ENCODE measurements at regions not wholly inside any gene's neighbourhood (a gene's known extent, or its start where the extent isn't known, plus 50 kb on each side); places are given as distances from the start of the nearest gene placed in this dataset.

GRCh38 chr1:223445402-223445801, 52.2 kb downstream of the CCDC185 start:
- CTCF ChIA-PET: no interaction called here
- DNase-seq: no peak
- H3K36me3 Mint-ChIP-seq: peaks cover 0 to 11% (median 0%) of the 10 kb centered on the region in 3 donors
- H3K27ac Mint-ChIP-seq: no peak overlapping the region
- peaks cover 2 to 18% (median 16%) of the 10 kb centered on the region in 5 donors for H3K9me3 Mint-ChIP-seq
- no peak overlapping the region for H3K4me3 Mint-ChIP-seq
- no peaks in the 10 kb centered on the region for H3K4me1 Mint-ChIP-seq
- Histone ChIP-seq H3K4me1 (ENCODE audit: insufficient read depth, low read length) (no peaks in the 10 kb centered on the region), H3K36me3 (ENCODE audit: insufficient read depth, low read length) (no peaks in the 10 kb centered on the region), H3K27ac (ENCODE audit: low read depth, low read length) (no peak overlapping the region), H3K9me3 (ENCODE audit: low read length) (no peaks in the 10 kb centered on the region), H3K27me3 (ENCODE audit: insufficient read depth, low read length, poor library complexity, severe bottlenecking) (no peaks in the 10 kb centered on the region), H3K4me3 (ENCODE audit: low read length) (no peak overlapping the region)
- POLR2A ChIA-PET: no interaction called here
- peaks cover 6 to 37% of the 10 kb centered on the region in 2 donors for H3K27me3 Mint-ChIP-seq

GRCh38 chr1:223453902-223454301, 60.7 kb downstream of the CCDC185 start:
- ChIA-PET POLR2A (no interaction called here), CTCF (no interaction called here)
- no peak overlapping the region for H3K27ac Mint-ChIP-seq
- no peaks in the 10 kb centered on the region for H3K4me1 Mint-ChIP-seq
- H3K27me3 Mint-ChIP-seq: no peaks in the 10 kb centered on the region
- no peaks in the 10 kb centered on the region for H3K9me3 Mint-ChIP-seq
- H3K36me3 Mint-ChIP-seq: no peaks in the 10 kb centered on the region
- Histone ChIP-seq H3K4me3 (ENCODE audit: low read length) (no peak overlapping the region), H3K9me3 (ENCODE audit: low read length) (no peaks in the 10 kb centered on the region), H3K36me3 (ENCODE audit: insufficient read depth, low read length) (no peaks in the 10 kb centered on the region), H3K27ac (ENCODE audit: low read depth, low read length) (no peak overlapping the region), H3K4me1 (ENCODE audit: insufficient read depth, low read length) (no peaks in the 10 kb centered on the region), H3K27me3 (ENCODE audit: insufficient read depth, low read length, poor library complexity, severe bottlenecking) (no peaks in the 10 kb centered on the region)
- DNase-seq: no peak
- no peak overlapping the region for H3K4me3 Mint-ChIP-seq

- POLR2A ChIA-PET: no interaction called here
These were observed 61.7 kb downstream of the CCDC185 start for GRCh38 chr1:223454959-223455358.

GRCh38 chr1:223455470-223455869, 62.3 kb downstream of the CCDC185 start:
- H3K36me3 Mint-ChIP-seq: no peaks in the 10 kb centered on the region
- no peak for DNase-seq
- POLR2A ChIA-PET: no interaction called here
- no peaks in the 10 kb centered on the region for H3K9me3 Mint-ChIP-seq
- no peaks in the 10 kb centered on the region for H3K4me1 Mint-ChIP-seq
- Histone ChIP-seq H3K4me3 (ENCODE audit: low read length) (no peak overlapping the region), H3K27me3 (ENCODE audit: insufficient read depth, low read length, poor library complexity, severe bottlenecking) (no peaks in the 10 kb centered on the region), H3K27ac (ENCODE audit: low read depth, low read length) (no peak overlapping the region), H3K4me1 (ENCODE audit: insufficient read depth, low read length) (no peaks in the 10 kb centered on the region), H3K9me3 (ENCODE audit: low read length) (no peaks in the 10 kb centered on the region), H3K36me3 (ENCODE audit: insufficient read depth, low read length) (no peaks in the 10 kb centered on the region)
- CTCF ChIA-PET: no interaction called here
- no peak overlapping the region for H3K4me3 Mint-ChIP-seq
- H3K27ac Mint-ChIP-seq: no peak overlapping the region
- H3K27me3 Mint-ChIP-seq: peaks cover 0 to 1% of the 10 kb centered on the region in 2 donors

More at GRCh38 chr1:223454959-223455358, 61.7 kb downstream of the CCDC185 start:
- no peaks in the 10 kb centered on the region for H3K4me1 Mint-ChIP-seq
- H3K27me3 Mint-ChIP-seq: peaks cover 0 to under 1% of the 10 kb centered on the region in 2 donors
- Histone ChIP-seq H3K36me3 (ENCODE audit: insufficient read depth, low read length) (no peaks in the 10 kb centered on the region), H3K27me3 (ENCODE audit: insufficient read depth, low read length, poor library complexity, severe bottlenecking) (no peaks in the 10 kb centered on the region), H3K4me1 (ENCODE audit: insufficient read depth, low read length) (no peaks in the 10 kb centered on the region), H3K27ac (ENCODE audit: low read depth, low read length) (no peak overlapping the region), H3K9me3 (ENCODE audit: low read length) (no peaks in the 10 kb centered on the region), H3K4me3 (ENCODE audit: low read length) (no peak overlapping the region)
- H3K9me3 Mint-ChIP-seq: no peaks in the 10 kb centered on the region
- CTCF ChIA-PET: no interaction called here
- peak overlapping the region in 1 of 8 donors; percentile 46 for H3K27ac Mint-ChIP-seq
- no peaks in the 10 kb centered on the region for H3K36me3 Mint-ChIP-seq
- H3K4me3 Mint-ChIP-seq: no peak overlapping the region
- DNase-seq: no peak

- H3K36me3 Mint-ChIP-seq: no peaks in the 10 kb centered on the region
- DNase-seq: no peak
- H3K9me3 Mint-ChIP-seq: no peaks in the 10 kb centered on the region
- Histone ChIP-seq H3K4me3 (ENCODE audit: low read length) (no peak overlapping the region), H3K27ac (ENCODE audit: low read depth, low read length) (no peak overlapping the region), H3K9me3 (ENCODE audit: low read length) (no peaks in the 10 kb centered on the region), H3K4me1 (ENCODE audit: insufficient read depth, low read length) (no peaks in the 10 kb centered on the region), H3K27me3 (ENCODE audit: insufficient read depth, low read length, poor library complexity, severe bottlenecking) (no peaks in the 10 kb centered on the region), H3K36me3 (ENCODE audit: insufficient read depth, low read length) (no peaks in the 10 kb centered on the region)
- H3K27ac Mint-ChIP-seq: no peak overlapping the region
- ChIA-PET POLR2A (no interaction called here), CTCF (no interaction called here)
- no peak overlapping the region for H3K4me3 Mint-ChIP-seq
- H3K4me1 Mint-ChIP-seq: no peaks in the 10 kb centered on the region
- H3K27me3 Mint-ChIP-seq: peaks cover 1 to 4% of the 10 kb centered on the region in 2 donors
These were observed 63.5 kb downstream of the CCDC185 start for GRCh38 chr1:223456747-223457146.

- no peak for DNase-seq
- no peaks in the 10 kb centered on the region for H3K36me3 ChIP-seq (ENCODE audit: insufficient read depth, low read length)
- H3K4me1 ChIP-seq (ENCODE audit: insufficient read depth, low read length): no peaks in the 10 kb centered on the region
- CTCF ChIA-PET: interaction anchor here (1.8 kb wide), 1 partner anchor 21 kb away, joined by 3 read pairs; no protein-coding TSS in a partner anchor
- no peaks in the 10 kb centered on the region for H3K9me3 ChIP-seq (ENCODE audit: low read length)
- no peaks in the 10 kb centered on the region for H3K9me3 Mint-ChIP-seq
- no peak overlapping the region for H3K27ac ChIP-seq (ENCODE audit: low read depth, low read length)
- no peak overlapping the region for H3K4me3 Mint-ChIP-seq
- no peaks in the 10 kb centered on the region for H3K4me1 Mint-ChIP-seq
- no peak overlapping the region for H3K27ac Mint-ChIP-seq
- H3K27me3 ChIP-seq (ENCODE audit: insufficient read depth, low read length, poor library complexity, severe bottlenecking): no peaks in the 10 kb centered on the region
- peaks cover 1 to 8% of the 10 kb centered on the region in 2 donors for H3K27me3 Mint-ChIP-seq
- POLR2A ChIA-PET: no interaction called here
- no peaks in the 10 kb centered on the region for H3K36me3 Mint-ChIP-seq
- no peak overlapping the region for H3K4me3 ChIP-seq (ENCODE audit: low read length)
These were observed 67.5 kb downstream of the CCDC185 start for GRCh38 chr1:223460566-223461189.

- H3K27me3 Mint-ChIP-seq: peaks cover 1 to 9% of the 10 kb centered on the region in 2 donors
- no peaks in the 10 kb centered on the region for H3K36me3 Mint-ChIP-seq
- no peaks in the 10 kb centered on the region for H3K9me3 ChIP-seq (ENCODE audit: low read length)
- no peak overlapping the region for H3K27ac ChIP-seq (ENCODE audit: low read depth, low read length)
- no peak overlapping the region for H3K27ac Mint-ChIP-seq
- no peaks in the 10 kb centered on the region for H3K27me3 ChIP-seq (ENCODE audit: insufficient read depth, low read length, poor library complexity, severe bottlenecking)
- H3K4me3 Mint-ChIP-seq: no peak overlapping the region
- DNase-seq: no peak
- H3K9me3 Mint-ChIP-seq: no peaks in the 10 kb centered on the region
- H3K36me3 ChIP-seq (ENCODE audit: insufficient read depth, low read length): no peaks in the 10 kb centered on the region
- no peak overlapping the region for H3K4me3 ChIP-seq (ENCODE audit: low read length)
- no peaks in the 10 kb centered on the region for H3K4me1 ChIP-seq (ENCODE audit: insufficient read depth, low read length)
- ChIA-PET CTCF (interaction anchor here (1.0 kb wide), 1 partner anchor 9 kb away, joined by 4 read pairs; no protein-coding TSS in a partner anchor), POLR2A (no interaction called here)
- H3K4me1 Mint-ChIP-seq: no peaks in the 10 kb centered on the region
These were observed 68.9 kb downstream of the CCDC185 start for GRCh38 chr1:223462047-223462630.

GRCh38 chr1:223462866-223463404, 69.7 kb downstream of the CCDC185 start:
- no peaks in the 10 kb centered on the region for H3K4me1 ChIP-seq (ENCODE audit: insufficient read depth, low read length)
- H3K27me3 ChIP-seq (ENCODE audit: insufficient read depth, low read length, poor library complexity, severe bottlenecking): no peaks in the 10 kb centered on the region
- H3K4me3 ChIP-seq (ENCODE audit: low read length): no peak overlapping the region
- no peaks in the 10 kb centered on the region for H3K36me3 ChIP-seq (ENCODE audit: insufficient read depth, low read length)
- no peaks in the 10 kb centered on the region for H3K9me3 ChIP-seq (ENCODE audit: low read length)
- CTCF ChIA-PET: interaction anchor here (1.0 kb wide), 1 partner anchor 9 kb away, joined by 4 read pairs; no protein-coding TSS in a partner anchor
- no peak overlapping the region for H3K4me3 Mint-ChIP-seq
- no peaks in the 10 kb centered on the region for H3K4me1 Mint-ChIP-seq
- DNase-seq: no peak
- H3K27ac ChIP-seq (ENCODE audit: low read depth, low read length): no peak overlapping the region
- no peaks in the 10 kb centered on the region for H3K9me3 Mint-ChIP-seq
- no peak overlapping the region for H3K27ac Mint-ChIP-seq
- POLR2A ChIA-PET: no interaction called here
- no peaks in the 10 kb centered on the region for H3K36me3 Mint-ChIP-seq
- H3K27me3 Mint-ChIP-seq: peaks cover 4 to 16% of the 10 kb centered on the region in 2 donors
